ENCODE measurements at regions not wholly inside any gene's neighbourhood (a gene's known extent, or its start where the extent isn't known, plus 50 kb on each side); places are given as distances from the start of the nearest gene placed in this dataset.

GRCh38 chr2:74760875-74761630 lies 72.9 kb upstream of the HK2 start:
- DNase-seq: no peak

DNA sequence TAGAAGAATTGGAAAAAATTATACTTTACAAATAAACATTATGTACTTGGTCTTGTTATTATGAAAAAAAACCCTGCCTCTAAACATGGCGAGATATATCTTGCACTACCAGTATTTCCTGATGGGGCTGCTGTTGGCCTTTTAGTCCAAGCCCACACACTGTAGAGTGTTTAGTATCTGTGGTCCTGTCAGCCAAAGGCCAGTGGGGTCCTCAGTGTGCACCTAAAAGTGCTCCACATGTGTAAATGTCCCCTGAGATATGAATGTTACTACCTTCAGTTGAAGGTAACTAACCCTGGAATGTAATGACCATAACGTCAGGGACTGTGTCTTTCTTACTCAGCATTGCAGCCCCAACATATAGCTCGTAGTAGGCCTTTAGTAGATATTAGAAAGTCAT lies 71.1 kb upstream of the HK2 start:
- DNase-seq: peak; percentile 41

GRCh38 chr2:74763962-74764428 lies 69.9 kb upstream of the HK2 start:
- DNase-seq: no peak

DNA sequence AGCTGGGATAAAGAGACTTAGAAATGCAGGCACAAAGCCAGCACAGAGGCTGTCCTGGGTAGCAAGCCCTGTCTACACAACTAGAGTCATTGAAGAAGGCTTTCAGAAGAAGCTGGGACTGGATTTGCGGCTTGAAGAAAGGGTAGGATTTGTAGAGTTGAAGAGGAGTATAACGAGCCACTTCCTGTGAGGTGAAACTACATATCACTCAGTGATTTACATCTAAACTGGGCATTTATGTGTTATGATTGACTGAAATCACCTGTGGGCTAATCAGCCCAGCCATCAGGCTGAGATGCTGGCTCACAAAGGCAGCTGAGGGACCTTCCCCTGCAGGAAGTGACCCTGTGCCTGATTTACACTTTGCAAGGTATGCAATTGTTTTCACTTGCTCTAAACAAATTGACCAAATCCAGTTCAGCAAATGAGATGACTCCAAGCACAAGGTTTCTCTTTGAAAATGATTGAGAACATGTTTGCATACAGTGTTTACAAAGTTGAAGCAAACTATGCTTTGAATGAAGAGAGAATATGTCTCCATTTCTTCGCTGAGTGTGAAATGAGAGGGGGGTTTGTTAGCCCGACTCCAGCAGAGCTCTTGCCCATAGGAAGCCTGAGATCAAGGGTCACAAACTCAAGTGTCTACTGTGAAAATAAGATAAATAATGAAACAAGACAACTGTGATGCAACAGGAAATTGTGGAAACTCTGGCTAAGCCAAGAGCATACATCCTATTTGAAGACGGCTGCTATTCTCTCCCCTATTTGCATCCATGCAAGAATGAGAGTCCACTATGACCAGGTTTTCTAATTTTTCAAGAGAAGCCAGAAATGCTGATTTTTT lies 69.3 kb upstream of the HK2 start:
- DNase-seq: no peak

DNA sequence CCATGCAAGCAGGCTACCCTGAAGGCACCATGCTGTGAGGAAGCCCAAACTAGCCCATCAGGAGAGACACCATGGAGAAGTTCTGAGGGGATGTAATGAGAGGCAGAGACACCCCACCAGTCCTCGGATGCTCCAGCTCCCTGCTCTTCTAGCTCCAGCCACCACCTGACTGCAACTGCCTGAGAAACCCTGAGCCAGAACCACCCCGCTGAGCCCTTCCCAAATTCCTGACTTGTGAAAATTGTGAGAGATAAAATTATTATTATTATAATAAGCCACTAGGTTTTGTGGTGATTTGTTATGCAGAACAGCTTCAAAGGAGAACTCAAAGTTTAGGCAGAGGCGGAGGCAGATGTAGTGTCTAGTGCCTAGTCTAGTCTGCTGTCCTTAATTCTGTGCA lies 67.1 kb upstream of the HK2 start:
- DNase-seq: no peak

GRCh38 chr2:74767618-74768017 lies 66.3 kb upstream of the HK2 start:
- DNase-seq: no peak

- peak; percentile 24 for DNase-seq
Measured at GRCh38 chr2:74768401-74768914, 65.5 kb upstream of the HK2 start.

DNA sequence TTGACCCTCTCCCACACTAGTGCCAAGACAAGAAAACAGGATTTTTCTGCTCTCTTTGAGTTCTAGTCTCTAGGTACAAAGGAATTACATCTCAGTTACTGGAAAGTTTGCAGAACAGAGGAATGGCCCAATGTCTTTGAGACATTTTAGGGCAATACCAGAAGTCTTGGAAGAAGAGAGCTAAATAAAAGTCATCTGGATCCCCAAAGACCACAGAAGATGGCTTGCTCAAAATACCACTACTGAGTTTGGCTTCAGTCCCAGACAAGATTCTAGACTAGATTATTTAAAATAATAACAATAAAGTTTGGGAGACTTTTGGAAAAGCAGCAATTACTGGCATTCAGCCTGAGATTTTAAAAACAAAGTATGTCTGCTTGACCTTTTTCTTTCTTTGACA lies 61.9 kb upstream of the HK2 start:
- DNase-seq: no peak

GRCh38 chr2:74777161-74777900 lies 56.6 kb upstream of the HK2 start:
- DNase-seq: no peak

GRCh38 chr2:74778381-74779264 lies 55.3 kb upstream of the HK2 start:
- no peak for DNase-seq

- no peak for DNase-seq
Measured at GRCh38 chr2:74779265-74779558, 54.7 kb upstream of the HK2 start.

GRCh38 chr2:74779587-74780135 lies 54.3 kb upstream of the HK2 start:
- no peak for DNase-seq
